GM18951 (cell line): ENCODE measurements at regions not wholly inside any gene's neighbourhood (a gene's known extent, or its start where the extent isn't known, plus 50 kb on each side); places are given as distances from the start of the nearest gene placed in this dataset.

Experiments used
- POLR2A ChIP-seq: IDR thresholded peaks from 4 replicates; pipeline ENCODE4 v1.6.1; 2011; ENCODE audit warnings: mild to moderate bottlenecking; ENCODE audit not compliant: insufficient read length, insufficient read depth; ENCODE audit errors: extremely low read depth
- in situ Hi-C: fragments of 300-500 bp; cut with MboI; formaldehyde crosslinking; loops from one replicate; pipeline ENCODE4 v1.12.0; 2022; ENCODE audit warnings: low sequenced_read_pairs, mixed read lengths, inconsistent platforms; ENCODE audit not compliant: unreplicated experiment

- in situ Hi-C loops, result no loop called here
- no peak for TF ChIP-seq POLR2A
Observed at GRCh38 chr3:124281453-124282316, 289.8 kb upstream of the ROPN1 start.

GRCh38 chr3:124282751-124283651 lies 291.1 kb upstream of the ROPN1 start:
- in situ Hi-C loops, result no loop called here
- TF ChIP-seq POLR2A, result no peak

GRCh38 chr3:124283652-124284023 lies 291.7 kb upstream of the ROPN1 start:
- no peak for TF ChIP-seq POLR2A
- in situ Hi-C loops, result no loop called here

- no peak for TF ChIP-seq POLR2A
- in situ Hi-C loops, result no loop called here
Observed at GRCh38 chr3:124288996-124289395, 297.1 kb upstream of the ROPN1 start.

GRCh38 chr3:124291008-124291407 lies 299.1 kb upstream of the ROPN1 start:
- TF ChIP-seq POLR2A, result no peak
- in situ Hi-C loops, result no loop called here

GRCh38 chr3:124292329-124292728 lies 300.4 kb upstream of the ROPN1 start:
- no peak for TF ChIP-seq POLR2A
- in situ Hi-C loops, result no loop called here

- TF ChIP-seq POLR2A, result no peak
- in situ Hi-C loops, result no loop called here
Observed at GRCh38 chr3:124293584-124293983, 301.7 kb upstream of the ROPN1 start.

- no peak for TF ChIP-seq POLR2A
Observed at GRCh38 chr3:124295362-124295761, 303.4 kb upstream of the ROPN1 start.

GRCh38 chr3:124296406-124296805 lies 304.5 kb upstream of the ROPN1 start:
- in situ Hi-C loops, result no loop called here
- no peak for TF ChIP-seq POLR2A

More at GRCh38 chr3:124295362-124295761, 303.4 kb upstream of the ROPN1 start:
- in situ Hi-C loops, result no loop called here

- TF ChIP-seq POLR2A, result no peak
- in situ Hi-C loops, result no loop called here
Observed at GRCh38 chr3:124297062-124297980, 305.4 kb upstream of the ROPN1 start.

- in situ Hi-C loops, result no loop called here
- TF ChIP-seq POLR2A, result no peak
Observed at GRCh38 chr3:124298301-124298700, 306.4 kb upstream of the ROPN1 start.

GRCh38 chr3:124298951-124299350 lies 307.0 kb upstream of the ROPN1 start:
- in situ Hi-C loops, result no loop called here
- no peak for TF ChIP-seq POLR2A

- TF ChIP-seq POLR2A, result no peak
Observed at GRCh38 chr3:124299831-124300230, 307.9 kb upstream of the ROPN1 start.

More at GRCh38 chr3:124299831-124300230, 307.9 kb upstream of the ROPN1 start:
- in situ Hi-C loops, result no loop called here
